Left hindlimb (tissue), 1 donor: ENCODE measurements at regions not wholly inside any gene's neighbourhood (a gene's known extent, or its start where the extent isn't known, plus 50 kb on each side); places are given as distances from the start of the nearest gene placed in this dataset.
"Not testable (repeated sequence)": the region's sequence is repeated elsewhere in the genome, so short reads cannot be mapped to it uniquely, and the experiment has no call there.

ENCODE experiments used
- DNase-seq: peaks from one replicate; pipeline ENCODE4 v3.0.0-alpha.2; 2018

DNA sequence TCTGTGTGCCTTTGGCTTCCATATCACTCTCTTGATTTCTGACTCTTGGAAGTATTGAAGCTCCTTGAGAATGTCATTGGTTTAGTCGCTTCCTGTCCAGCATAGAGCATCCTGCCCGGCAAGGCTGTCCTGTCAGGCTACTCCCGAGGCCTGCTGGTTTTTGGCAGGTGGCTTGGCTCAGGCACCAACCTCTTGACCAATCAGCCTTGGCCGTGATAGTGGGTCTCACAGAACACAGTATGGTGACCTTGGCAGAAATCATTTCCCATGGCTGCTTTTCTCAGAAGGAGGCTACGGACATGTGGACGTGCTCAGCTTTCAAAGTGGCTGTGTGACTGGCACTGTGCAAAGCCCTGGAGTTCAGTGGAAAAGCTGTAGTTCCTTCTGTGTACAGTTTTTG lies 516.9 kb downstream of the REEP3 start:
- no peak for DNase-seq

DNA sequence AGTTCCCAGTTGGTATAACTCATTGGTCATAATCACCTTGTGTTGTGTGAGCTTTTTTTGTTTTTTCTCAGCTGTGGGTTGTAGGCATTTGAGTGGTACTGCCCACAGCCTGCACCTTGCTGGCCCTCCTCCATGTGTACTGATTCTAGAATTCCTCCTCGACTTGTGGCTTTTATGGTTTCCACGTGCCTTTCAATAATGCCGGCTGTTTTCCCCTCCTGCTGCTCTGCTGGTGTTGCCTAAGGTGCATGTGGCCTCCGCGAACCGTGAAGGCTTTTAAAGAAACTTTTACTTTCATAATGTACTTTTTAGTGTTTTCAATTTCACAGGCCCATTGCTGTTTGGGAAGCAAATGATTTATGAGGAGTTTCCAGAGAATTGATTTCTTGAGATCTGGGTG lies 518.0 kb downstream of the REEP3 start:
- no peak for DNase-seq

DNA sequence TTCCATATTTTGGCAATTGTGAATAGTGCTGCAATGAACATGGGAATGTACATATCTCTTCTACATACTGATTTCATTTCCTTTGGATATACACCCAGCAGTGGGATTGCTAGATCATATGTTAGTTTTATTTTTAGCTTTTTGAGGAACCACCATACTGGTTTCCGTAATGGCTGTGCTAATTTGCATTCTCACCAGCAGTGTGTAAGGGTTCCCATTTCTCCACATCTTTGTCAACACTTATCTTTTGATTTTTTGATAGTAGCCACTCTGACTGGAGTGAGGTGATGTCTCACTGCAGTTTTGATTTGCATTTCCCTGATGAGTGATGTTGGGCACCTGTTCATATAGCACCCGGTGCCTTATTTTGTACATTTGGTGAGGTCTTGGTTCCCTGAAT lies 519.6 kb downstream of the REEP3 start:
- DNase-seq: no peak

- DNase-seq: peak; percentile 84
These were observed 520.2 kb downstream of the REEP3 start for GRCh38 chr10:64041185-64041988.

GRCh38 chr10:64041989-64042490 lies 520.8 kb downstream of the REEP3 start:
- DNase-seq: no peak

- no peak for DNase-seq
These were observed 522.9 kb downstream of the REEP3 start for GRCh38 chr10:64044098-64044497.

GRCh38 chr10:64044957-64045632 lies 523.9 kb downstream of the REEP3 start:
- not testable (repeated sequence) for DNase-seq

GRCh38 chr10:64054392-64054791 lies 533.2 kb downstream of the REEP3 start:
- DNase-seq: no peak

DNA sequence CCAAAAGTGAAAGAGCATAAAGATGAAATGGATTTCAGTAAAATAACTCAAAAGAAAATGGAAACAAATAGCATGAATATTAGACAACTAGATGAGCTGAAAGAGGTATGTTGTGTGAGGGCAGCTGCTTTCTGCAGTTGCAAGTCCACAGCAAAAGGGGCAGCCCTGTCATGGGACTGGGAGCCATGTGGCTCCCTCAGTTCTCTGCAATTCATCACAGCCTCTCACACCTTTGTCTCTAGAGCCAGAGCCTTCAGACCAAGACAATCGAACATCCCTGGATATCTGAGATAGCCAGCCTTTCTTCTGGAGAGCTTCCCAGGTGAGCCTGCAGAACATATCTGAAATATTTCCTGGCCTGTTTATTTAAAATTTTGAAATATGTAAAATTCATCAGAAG lies 538.7 kb downstream of the REEP3 start:
- DNase-seq: no peak

- no peak for DNase-seq
These were observed 539.2 kb downstream of the REEP3 start for GRCh38 chr10:64060389-64060788.

DNA sequence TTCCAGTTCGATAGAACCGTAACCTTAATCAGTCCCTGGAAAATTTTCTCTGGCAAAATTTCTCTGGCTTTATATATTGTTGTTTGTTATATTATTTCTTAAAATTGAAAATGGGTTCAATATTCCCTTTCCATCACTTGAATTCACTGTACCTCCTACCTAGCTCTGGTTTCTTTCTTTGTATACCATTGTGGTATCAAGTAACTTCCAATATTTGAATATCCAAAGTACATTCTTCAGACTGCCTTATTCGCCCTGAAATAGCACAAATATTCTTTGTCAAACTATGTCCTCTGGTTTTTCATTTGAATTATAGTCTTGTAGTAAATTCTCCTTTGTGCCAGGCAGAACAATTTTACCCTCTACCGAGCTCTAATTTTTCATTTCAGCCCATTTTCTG lies 541.6 kb downstream of the REEP3 start:
- DNase-seq: no peak

GRCh38 chr10:64067009-64067606 lies 545.9 kb downstream of the REEP3 start:
- DNase-seq: no peak

DNA sequence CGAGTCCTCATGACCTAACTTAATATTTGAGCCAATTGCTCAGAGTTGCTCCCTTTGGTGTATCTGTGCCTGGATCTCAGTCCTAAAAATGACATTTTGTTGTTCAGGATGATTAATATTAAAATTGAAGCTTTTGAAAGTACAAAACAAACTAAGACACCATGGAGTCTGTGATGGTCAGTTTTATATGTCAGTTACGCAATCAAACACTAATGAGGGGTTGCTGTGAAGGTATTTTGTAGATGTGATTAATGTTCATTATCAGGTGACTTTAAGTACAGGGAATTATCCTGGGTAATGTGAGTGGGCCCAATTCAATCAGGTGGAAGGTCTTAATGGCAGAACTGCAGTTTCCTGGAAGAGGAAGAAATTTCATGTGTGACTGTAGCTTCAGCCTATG lies 546.7 kb downstream of the REEP3 start:
- DNase-seq: no peak

DNA sequence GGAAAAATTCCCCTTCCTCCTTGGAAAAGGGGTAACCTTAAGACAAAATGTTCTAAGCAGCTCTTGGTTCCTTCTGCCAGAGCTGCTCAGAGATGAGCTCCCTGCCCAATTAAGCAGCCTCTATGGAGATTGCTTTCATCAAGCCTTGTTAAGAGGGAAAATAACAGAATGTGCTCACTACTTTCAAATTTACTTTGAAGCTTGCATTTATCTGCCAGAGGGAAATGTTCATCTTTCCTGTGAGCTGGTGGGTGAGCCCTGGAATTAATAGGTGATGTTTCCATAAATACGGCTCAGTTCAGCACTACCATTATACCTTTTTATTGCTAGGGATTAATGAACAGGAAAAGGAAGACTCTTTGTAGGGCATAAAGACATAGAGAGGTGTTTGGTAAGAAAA lies 549.0 kb downstream of the REEP3 start:
- no peak for DNase-seq

- DNase-seq: no peak
These were observed 550.0 kb downstream of the REEP3 start for GRCh38 chr10:64071218-64071617.

GRCh38 chr10:64075604-64076003 lies 554.4 kb downstream of the REEP3 start:
- DNase-seq: no peak

GRCh38 chr10:64076322-64076940 lies 555.2 kb downstream of the REEP3 start:
- no peak for DNase-seq

- DNase-seq: no peak
These were observed 558.1 kb downstream of the REEP3 start for GRCh38 chr10:64079341-64079740.

DNA sequence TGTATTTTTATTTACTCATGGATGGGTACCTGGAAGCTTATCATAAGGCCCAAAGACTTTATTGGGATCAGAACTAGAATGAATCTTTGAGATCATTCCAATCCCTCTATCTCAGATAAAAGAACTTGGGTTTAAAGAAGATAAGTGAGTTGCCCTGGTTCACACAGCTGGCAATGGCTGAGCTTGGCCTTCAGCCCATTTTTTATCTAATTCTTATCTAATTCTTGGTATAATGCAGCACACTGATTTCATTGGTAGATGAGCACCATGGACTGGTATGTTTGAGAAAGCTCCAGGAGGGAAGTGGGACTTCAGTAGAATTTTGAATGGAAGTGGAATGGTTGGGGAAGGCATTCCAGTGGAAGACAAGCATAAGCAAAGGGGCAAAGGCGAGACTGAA lies 558.9 kb downstream of the REEP3 start:
- no peak for DNase-seq

DNA sequence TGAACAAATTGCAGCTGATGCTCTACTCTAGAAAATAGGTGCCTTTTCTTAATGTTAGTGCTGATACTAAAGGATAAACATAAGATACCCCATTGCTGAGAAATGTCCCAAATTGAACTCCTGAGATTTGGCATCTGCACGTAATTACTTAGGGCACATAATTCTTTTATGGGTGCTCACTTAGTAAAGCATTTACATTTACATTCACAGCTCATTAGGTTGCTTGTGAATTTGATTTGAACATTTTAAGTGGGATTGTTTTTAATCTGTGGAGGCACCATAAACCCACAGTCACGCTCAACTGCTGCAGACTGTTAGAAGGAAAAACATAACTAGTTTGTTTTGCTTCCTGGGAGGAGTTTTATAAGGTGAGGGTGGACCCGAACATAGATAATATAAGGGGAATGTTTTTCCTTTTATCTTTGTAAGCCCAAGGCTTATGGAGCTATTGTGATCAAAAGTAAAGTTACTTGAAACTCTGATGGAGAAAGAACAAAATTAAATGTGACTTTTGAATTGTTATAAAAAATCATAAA lies 560.8 kb downstream of the REEP3 start:
- no peak for DNase-seq

DNA sequence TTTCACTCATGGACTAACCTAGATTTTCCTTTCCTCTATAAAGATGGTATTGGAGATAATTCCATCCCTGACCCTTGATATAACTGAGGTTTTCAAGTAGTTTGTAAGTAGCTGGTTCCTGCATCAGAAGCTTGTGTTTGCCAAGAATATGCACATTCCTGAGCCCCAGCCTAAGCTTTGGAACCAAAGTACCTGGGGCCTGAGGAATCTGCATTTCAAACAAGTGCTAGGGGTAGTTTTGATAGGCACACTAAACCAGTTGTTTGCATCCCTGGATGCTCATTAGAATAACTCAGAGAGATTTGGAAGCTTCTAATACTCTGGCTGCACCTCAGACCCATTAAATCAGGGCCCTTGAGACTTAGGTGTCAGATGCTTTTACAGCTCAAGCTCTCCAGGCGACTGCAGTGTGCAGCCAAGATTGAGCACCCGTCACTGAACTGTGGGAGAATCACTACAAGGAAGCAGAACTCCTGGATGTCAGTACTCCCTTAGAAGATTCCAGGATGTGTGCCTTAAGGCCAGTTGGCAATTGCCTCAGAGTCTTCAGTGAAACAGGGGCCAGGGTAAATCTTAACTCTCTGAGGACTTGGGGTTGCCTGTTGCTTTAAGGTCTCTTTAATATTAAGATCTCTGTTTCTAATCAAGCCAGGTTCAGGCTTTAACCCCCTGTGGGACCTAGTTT lies 565.0 kb downstream of the REEP3 start:
- DNase-seq: no peak

DNA sequence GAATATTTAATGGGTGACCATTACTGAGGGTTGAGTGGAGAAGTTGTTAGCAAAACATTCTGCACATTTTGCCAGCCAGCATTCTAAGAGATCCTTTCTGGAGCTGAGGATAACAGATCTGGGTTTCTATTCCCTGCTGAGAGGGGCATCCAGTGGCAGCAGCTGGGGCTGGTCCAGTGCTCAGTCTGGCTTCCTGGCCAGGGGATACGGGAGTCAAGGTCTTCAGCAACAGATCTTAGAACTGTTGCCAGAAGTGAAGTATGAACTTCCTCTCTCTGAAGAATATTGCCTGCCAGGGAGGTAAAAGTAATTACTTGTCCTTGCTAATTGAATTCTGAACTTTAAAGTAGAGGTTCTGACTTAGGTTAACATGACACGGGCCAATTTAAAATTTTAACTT lies 568.4 kb downstream of the REEP3 start:
- no peak for DNase-seq

DNA sequence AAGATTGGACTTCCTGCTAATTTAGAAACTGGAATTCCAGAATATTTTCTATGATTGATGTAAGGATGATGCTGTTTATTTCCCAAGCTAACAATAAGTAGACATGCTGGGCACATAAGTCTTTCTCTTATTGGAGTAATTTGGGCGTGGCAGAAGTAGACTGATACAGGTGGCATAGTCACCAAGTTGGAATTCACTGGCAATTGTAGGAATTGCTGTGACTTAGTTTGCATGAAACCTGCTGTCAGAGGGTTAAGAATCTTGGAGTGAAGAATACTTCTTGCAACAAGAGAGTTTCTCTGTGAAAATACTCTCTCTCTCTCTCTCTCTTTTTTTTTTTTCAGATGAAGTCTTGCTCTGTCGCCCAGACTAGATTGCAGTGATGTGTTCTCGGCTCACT lies 569.7 kb downstream of the REEP3 start:
- no peak for DNase-seq
